ENCODE measurements at regions not wholly inside any gene's neighbourhood (a gene's known extent, or its start where the extent isn't known, plus 50 kb on each side); places are given as distances from the start of the nearest gene placed in this dataset.

GRCh38 chr12:31219521-31219920 is 106.4 kb downstream of the SINHCAF start:
- TF ChIP-seq CTCF (conservative IDR thresholded peaks at IDR 0.05; ENCODE audit: low read depth in 2 of 2) (no peak), EZH2 (IDR thresholded peaks at IDR 0.05; ENCODE audit: low read depth, unreplicated experiment) (no peak), REST (IDR thresholded peaks at IDR 0.05; ENCODE audit: unreplicated experiment) (no peak), JUNB (IDR thresholded peaks at IDR 0.05; ENCODE audit: unreplicated experiment) (no peak), EZH2phosphoT487 (IDR thresholded peaks at IDR 0.05; ENCODE audit: unreplicated experiment) (no peak), ZNF331 (CRISPR knock-in tag; IDR thresholded peaks at IDR 0.05; ENCODE audit: low read depth) (no peak), POLR2AphosphoS5 (IDR thresholded peaks at IDR 0.05; ENCODE audit: low read depth) (no peak), CREB1 (CRISPR knock-in tag; IDR thresholded peaks at IDR 0.05; ENCODE audit: low read depth) (no peak), STAT1 (IDR thresholded peaks at IDR 0.05; ENCODE audit: unreplicated experiment) (no peak), NANOG (IDR thresholded peaks at IDR 0.05; ENCODE audit: borderline replicate concordance) (no peak), ZNF462 (CRISPR knock-in tag; IDR thresholded peaks at IDR 0.05) (no peak), ETS1 (IDR thresholded peaks at IDR 0.05) (no peak), ZNF114 (CRISPR knock-in tag; IDR thresholded peaks at IDR 0.05) (no peak)

Data from GM23338 (cell line).